Endothelial cell of umbilical vein (primary cell): ENCODE measurements at regions not wholly inside any gene's neighbourhood (a gene's known extent, or its start where the extent isn't known, plus 50 kb on each side); places are given as distances from the start of the nearest gene placed in this dataset.

Source experiments
- CTCF ChIP-seq, 2 donors: IDR thresholded peaks; 1 replicate in 1 of 2; 2 replicates in 1 of 2; pipeline ENCODE4 v1.5.1; 2011; ENCODE audit warnings: low read length in 2 of 2, mild to moderate bottlenecking in 2 of 2, moderate library complexity in 2 of 2, control low read depth in 1 of 2, inconsistent platforms in 1 of 2, low read depth in 1 of 2; ENCODE audit not compliant: insufficient read depth in 1 of 2; ENCODE audit errors: extremely low read depth in 1 of 2
- EZH2 ChIP-seq: IDR thresholded peaks from 2 replicates; pipeline ENCODE4 v1.6.1; 2012; ENCODE audit warnings: borderline replicate concordance, low read depth, mild to moderate bottlenecking, moderate library complexity, low read length, inconsistent platforms; ENCODE audit not compliant: severe bottlenecking
- FOS ChIP-seq: IDR thresholded peaks from 2 replicates; pipeline ENCODE4 v1.6.1; 2011; ENCODE audit warnings: mild to moderate bottlenecking, low read length, moderate library complexity, borderline replicate concordance; ENCODE audit not compliant: insufficient read depth
- POLR2A ChIP-seq: IDR thresholded peaks from 2 replicates; pipeline ENCODE4 v1.6.1; 2012; ENCODE audit warnings: low read depth, mild to moderate bottlenecking, control low read depth, low read length
- POLR2AphosphoS5 ChIP-seq: IDR thresholded peaks from 2 replicates; pipeline ENCODE4 v1.6.1; 2012; ENCODE audit warnings: low read depth, mild to moderate bottlenecking, control low read depth, low read length, moderate library complexity; ENCODE audit not compliant: insufficient read depth

DNA sequence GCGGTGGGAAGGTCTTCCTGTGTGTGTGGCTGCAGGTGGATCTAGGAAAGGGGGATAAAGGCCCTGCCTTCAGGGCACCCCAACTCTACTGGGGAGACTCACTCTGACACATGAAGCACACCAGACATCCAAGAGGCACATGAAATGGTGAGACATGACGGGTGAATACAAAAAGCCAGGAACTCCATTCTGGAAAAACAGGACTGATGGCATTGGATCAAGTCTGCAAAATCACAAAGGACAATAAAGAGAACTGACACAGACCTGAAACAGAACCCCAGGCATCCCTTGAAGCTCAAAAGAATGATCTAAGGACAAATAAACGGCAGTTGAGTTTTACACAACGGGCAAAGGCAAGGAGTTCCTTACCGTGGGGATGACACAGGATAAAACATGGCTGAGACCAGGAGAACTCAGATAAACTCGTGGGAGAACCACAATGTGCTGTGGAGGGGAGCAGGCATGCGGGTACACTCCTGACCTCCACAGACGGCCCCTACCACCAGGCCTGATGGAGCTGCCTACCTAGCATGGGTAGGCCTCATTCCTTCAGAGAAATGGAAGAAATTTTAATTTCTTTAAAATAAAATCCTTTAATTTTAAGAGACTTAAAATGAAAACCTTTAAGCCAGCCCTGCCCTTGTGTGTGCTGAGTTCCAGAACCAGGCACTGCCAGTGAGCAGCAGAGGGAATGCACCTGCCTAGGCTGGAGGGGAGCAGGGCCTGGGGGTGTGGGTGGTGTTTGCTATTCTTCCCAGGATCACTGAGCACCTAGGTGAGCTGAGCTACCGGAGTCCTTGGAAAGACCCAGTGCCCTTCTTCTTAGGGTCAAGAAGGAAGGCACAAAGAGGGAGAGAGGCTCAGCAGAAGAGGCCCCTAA lies 100.1 kb downstream of the SINHCAF start:
- no peak for TF ChIP-seq CTCF (IDR thresholded peaks at IDR 0.05; ENCODE audit: extremely low read depth in 1 of 2, insufficient read depth in 1 of 2, low read depth in 1 of 2, low read length in 2 of 2)
- TF ChIP-seq EZH2 = no peak
- no peak for TF ChIP-seq FOS
- TF ChIP-seq POLR2A = no peak
- no peak for TF ChIP-seq POLR2AphosphoS5
